NB4 (cell line): ENCODE measurements at regions not wholly inside any gene's neighbourhood (a gene's known extent, or its start where the extent isn't known, plus 50 kb on each side); places are given as distances from the start of the nearest gene placed in this dataset.
"Not testable (repeated sequence)": the region's sequence is repeated elsewhere in the genome, so short reads cannot be mapped to it uniquely, and the experiment has no call there.

Source experiments
- POLR2A ChIP-seq: IDR thresholded peaks from 2 replicates; pipeline ENCODE4 v1.6.1; 2011; ENCODE audit warnings: mild to moderate bottlenecking; ENCODE audit not compliant: insufficient read length; ENCODE audit errors: extremely low read depth
- TF ChIP-seq, protein P1 (sequence below): IDR thresholded peaks from one replicate; pipeline ENCODE4 v1.5.1; 2012; ENCODE audit warnings: low read depth, low read length

DNA sequence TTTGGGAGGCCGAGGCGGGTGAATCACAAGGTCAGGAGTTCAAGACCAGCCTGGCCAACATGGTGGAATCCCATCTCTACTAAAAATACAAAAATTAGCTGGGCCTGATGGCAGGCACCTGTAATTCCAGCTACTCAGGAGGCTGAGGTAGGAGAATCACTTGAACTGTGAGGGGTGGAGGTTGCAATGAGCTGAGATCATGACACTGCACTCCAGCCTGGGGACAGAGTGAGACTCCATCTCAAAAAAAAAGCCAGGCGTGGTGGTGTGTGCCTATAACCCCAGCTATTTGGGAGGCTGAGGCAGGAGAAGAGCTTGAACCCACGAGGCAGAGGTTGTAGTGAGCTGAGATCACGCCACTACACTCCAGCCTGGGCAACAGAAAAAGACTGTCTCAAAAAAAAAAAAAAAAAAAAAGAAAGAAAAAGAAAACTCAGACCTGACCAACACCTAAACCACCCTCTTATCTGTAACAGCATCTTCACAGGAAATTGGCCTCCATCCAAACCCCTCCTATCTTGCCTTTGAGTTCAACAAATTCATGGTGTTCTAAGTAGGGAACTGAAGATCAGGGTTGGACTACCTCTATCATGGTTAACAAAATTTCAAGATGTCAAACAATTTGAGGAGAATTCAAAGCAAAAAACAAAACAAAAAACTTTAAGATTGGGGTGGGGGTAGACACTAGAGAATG is 357.2 kb upstream of the C11orf87 start:
- TF ChIP-seq, protein P1, sequence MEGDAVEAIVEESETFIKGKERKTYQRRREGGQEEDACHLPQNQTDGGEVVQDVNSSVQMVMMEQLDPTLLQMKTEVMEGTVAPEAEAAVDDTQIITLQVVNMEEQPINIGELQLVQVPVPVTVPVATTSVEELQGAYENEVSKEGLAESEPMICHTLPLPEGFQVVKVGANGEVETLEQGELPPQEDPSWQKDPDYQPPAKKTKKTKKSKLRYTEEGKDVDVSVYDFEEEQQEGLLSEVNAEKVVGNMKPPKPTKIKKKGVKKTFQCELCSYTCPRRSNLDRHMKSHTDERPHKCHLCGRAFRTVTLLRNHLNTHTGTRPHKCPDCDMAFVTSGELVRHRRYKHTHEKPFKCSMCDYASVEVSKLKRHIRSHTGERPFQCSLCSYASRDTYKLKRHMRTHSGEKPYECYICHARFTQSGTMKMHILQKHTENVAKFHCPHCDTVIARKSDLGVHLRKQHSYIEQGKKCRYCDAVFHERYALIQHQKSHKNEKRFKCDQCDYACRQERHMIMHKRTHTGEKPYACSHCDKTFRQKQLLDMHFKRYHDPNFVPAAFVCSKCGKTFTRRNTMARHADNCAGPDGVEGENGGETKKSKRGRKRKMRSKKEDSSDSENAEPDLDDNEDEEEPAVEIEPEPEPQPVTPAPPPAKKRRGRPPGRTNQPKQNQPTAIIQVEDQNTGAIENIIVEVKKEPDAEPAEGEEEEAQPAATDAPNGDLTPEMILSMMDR: not testable (repeated sequence)
- not testable (repeated sequence) for TF ChIP-seq POLR2A
